ENCODE measurements at regions not wholly inside any gene's neighbourhood (a gene's known extent, or its start where the extent isn't known, plus 50 kb on each side); places are given as distances from the start of the nearest gene placed in this dataset.

DNA sequence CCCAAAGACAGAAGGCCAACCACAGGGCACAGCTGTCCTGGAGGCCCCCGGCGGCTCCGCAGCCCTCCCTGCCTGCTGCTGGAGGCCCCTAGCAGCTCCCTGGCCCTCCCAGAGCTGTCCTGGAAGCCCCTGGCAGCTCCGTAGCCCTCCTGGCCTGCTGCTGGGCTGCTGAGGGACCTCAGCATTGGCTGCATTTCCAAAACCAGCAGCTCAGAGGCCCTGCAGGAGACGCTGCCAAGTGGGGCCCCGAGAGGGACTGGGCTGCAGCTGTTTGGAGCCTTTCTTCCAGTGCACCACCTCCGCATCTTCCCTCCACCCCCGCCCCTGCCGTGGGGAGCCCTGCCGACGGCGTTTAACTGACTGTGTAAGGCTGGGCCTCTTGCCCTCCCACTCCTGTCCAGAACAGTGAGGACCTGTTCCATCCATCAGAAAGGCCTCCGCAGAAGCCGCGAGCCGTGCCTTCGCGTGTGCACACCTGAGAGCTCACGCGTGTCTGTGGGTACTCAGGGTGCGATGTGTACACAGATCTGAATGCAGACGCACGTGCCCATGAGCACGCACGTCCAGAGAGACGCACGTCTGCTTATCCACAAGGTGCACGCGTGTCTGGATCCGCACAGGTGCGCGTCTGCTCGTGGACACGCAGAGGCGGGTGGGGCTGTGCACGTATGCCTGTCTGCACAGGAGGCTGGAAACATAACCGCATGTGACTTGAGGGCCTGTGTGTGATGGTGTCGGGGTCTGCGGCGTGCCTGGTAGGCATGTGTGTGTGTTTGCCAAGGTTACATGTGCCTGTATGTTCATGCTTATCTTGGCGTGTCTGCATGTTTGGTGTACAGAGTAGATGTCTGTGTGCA is 57.0 kb upstream of the FBRSL1 start:
- H2AFZ ChIP-seq (ENCODE audit: low read depth) = no peak overlapping the region
- TF ChIP-seq RAD21 (IDR thresholded peaks at IDR 0.05; ENCODE audit: low read length) (no peak), FOXM1 (IDR thresholded peaks at IDR 0.05; ENCODE audit: low read depth) (no peak), RCOR1 (IDR thresholded peaks at IDR 0.05; ENCODE audit: low read length) (no peak), MAX (IDR thresholded peaks at IDR 0.05; ENCODE audit: low read depth) (no peak), GATA2 (CRISPR knock-in tag; IDR thresholded peaks at IDR 0.05) (no peak), POLR2AphosphoS5 (IDR thresholded peaks at IDR 0.05; ENCODE audit: low read depth, low read length) (no peak), NFIC (IDR thresholded peaks at IDR 0.05; ENCODE audit: borderline replicate concordance) (no peak)
- TF ChIP-seq, protein P1, sequence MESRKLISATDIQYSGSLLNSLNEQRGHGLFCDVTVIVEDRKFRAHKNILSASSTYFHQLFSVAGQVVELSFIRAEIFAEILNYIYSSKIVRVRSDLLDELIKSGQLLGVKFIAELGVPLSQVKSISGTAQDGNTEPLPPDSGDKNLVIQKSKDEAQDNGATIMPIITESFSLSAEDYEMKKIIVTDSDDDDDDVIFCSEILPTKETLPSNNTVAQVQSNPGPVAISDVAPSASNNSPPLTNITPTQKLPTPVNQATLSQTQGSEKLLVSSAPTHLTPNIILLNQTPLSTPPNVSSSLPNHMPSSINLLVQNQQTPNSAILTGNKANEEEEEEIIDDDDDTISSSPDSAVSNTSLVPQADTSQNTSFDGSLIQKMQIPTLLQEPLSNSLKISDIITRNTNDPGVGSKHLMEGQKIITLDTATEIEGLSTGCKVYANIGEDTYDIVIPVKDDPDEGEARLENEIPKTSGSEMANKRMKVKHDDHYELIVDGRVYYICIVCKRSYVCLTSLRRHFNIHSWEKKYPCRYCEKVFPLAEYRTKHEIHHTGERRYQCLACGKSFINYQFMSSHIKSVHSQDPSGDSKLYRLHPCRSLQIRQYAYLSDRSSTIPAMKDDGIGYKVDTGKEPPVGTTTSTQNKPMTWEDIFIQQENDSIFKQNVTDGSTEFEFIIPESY (IDR thresholded peaks at IDR 0.05; ENCODE audit: borderline replicate concordance, low read depth) = no peak
- no peak for DNase-seq
- H3K27ac ChIP-seq (ENCODE audit: low read depth in 2 of 2, low read length in 1 of 2) = no peak overlapping the region
- no peak overlapping the region for H3K4me3 ChIP-seq (ENCODE audit: low read depth in 2 of 2, low read length in 1 of 2)
- no peaks in the 10 kb centered on the region for H4K20me1 ChIP-seq (ENCODE audit: insufficient read depth)
- peaks cover 16% of the 10 kb centered on the region for H3K27me3 ChIP-seq (ENCODE audit: insufficient read depth)
- no peaks in the 10 kb centered on the region for H3K79me2 ChIP-seq (ENCODE audit: insufficient read depth)
- H3K36me3 ChIP-seq (replicated peaks in 1 of 2; ENCODE audit: control insufficient read depth in 1 of 2, insufficient read depth in 2 of 2, low read length in 1 of 2) = no peaks in the 10 kb centered on the region
- H3K9me2 ChIP-seq = no peaks in the 10 kb centered on the region
- WGBS (ENCODE audit: low lambda C conversion rate) = 85% methylated on average over 29 of the region's 41 CpGs
- no peaks in the 10 kb centered on the region for H3F3A ChIP-seq (replicated peaks; ENCODE audit: insufficient read depth)
- H3K9me3 ChIP-seq = no peaks in the 10 kb centered on the region
- H3K9ac ChIP-seq = no peak overlapping the region
- CTCF ChIA-PET = interaction anchor here (3.6 kb wide), 1 partner anchor 18 kb away, joined by 20 read pairs; no protein-coding TSS in a partner anchor
- peaks cover 0 to 9% of the 10 kb centered on the region in 2 experiments; a peak in 1 of 4 replicates for H3K4me1 ChIP-seq (ENCODE audit: control insufficient read depth in 1 of 2, insufficient read depth in 2 of 2, low read depth in 1 of 2, low read length in 1 of 2)
- no peak overlapping the region for H3K4me2 ChIP-seq
- POLR2A ChIA-PET = no interaction called here

- Histone ChIP-seq H3K4me1 (ENCODE audit: control insufficient read depth in 1 of 2, insufficient read depth in 2 of 2, low read depth in 1 of 2, low read length in 1 of 2) (peaks cover 0 to 9% of the 10 kb centered on the region in 2 experiments; a peak in 1 of 4 replicates), H3K9me2 (no peaks in the 10 kb centered on the region), H3K4me3 (ENCODE audit: low read depth in 2 of 2, low read length in 1 of 2) (no peak overlapping the region), H3F3A (replicated peaks; ENCODE audit: insufficient read depth) (no peaks in the 10 kb centered on the region), H2AFZ (ENCODE audit: low read depth) (no peak overlapping the region), H3K9ac (no peak overlapping the region), H3K27ac (ENCODE audit: low read depth in 2 of 2, low read length in 1 of 2) (no peak overlapping the region), H3K27me3 (ENCODE audit: insufficient read depth) (peaks cover 14% of the 10 kb centered on the region), H3K9me3 (no peaks in the 10 kb centered on the region), H4K20me1 (ENCODE audit: insufficient read depth) (no peaks in the 10 kb centered on the region), H3K4me2 (no peak overlapping the region), H3K79me2 (ENCODE audit: insufficient read depth) (no peaks in the 10 kb centered on the region), H3K36me3 (replicated peaks in 1 of 2; ENCODE audit: control insufficient read depth in 1 of 2, insufficient read depth in 2 of 2, low read length in 1 of 2) (no peaks in the 10 kb centered on the region)
- no peak for DNase-seq
- 68% methylated on average over 18 of the region's 18 CpGs for WGBS (ENCODE audit: low lambda C conversion rate)
- ChIA-PET POLR2A (no interaction called here), CTCF (interaction anchor here (0.5 to 3.6 kb wide), 2 partner anchors 18 to 130 kb away, joined by 3 to 20 read pairs; no protein-coding TSS in a partner anchor)
- TF ChIP-seq NRF1 (IDR thresholded peaks at IDR 0.05; ENCODE audit: low read depth, low read length) (no peak), RFX5 (IDR thresholded peaks at IDR 0.05; ENCODE audit: low read length) (no peak), GATA2 (CRISPR knock-in tag; IDR thresholded peaks at IDR 0.05) (no peak), CHD2 (IDR thresholded peaks at IDR 0.05; ENCODE audit: low read length, partially characterized antibody) (no peak), EP300 (IDR thresholded peaks at IDR 0.05; ENCODE audit: borderline replicate concordance in 1 of 2, low read depth in 1 of 2, low read length in 1 of 2) (no peak), REST (IDR thresholded peaks at IDR 0.05; ENCODE audit: low read depth, low read length) (no peak), RAD21 (IDR thresholded peaks at IDR 0.05; ENCODE audit: low read length) (no peak), TEAD4 (IDR thresholded peaks at IDR 0.05; ENCODE audit: borderline replicate concordance, insufficient read depth) (no peak), RXRA (IDR thresholded peaks at IDR 0.05; ENCODE audit: borderline replicate concordance, low read depth) (no peak), MEF2A (IDR thresholded peaks at IDR 0.05; ENCODE audit: borderline replicate concordance, low read depth) (no peak), SMC3 (IDR thresholded peaks at IDR 0.05; ENCODE audit: low read depth, low read length) (no peak), FOSL2 (IDR thresholded peaks at IDR 0.05; ENCODE audit: borderline replicate concordance, low read depth) (no peak), YY1 (IDR thresholded peaks at IDR 0.05; ENCODE audit: low read depth) (no peak), GABPA (IDR thresholded peaks at IDR 0.05; ENCODE audit: low read depth) (no peak), USF1 (IDR thresholded peaks at IDR 0.05; ENCODE audit: borderline replicate concordance, low read depth) (no peak), NFIC (IDR thresholded peaks at IDR 0.05; ENCODE audit: borderline replicate concordance) (no peak)
Measured at GRCh38 chr12:132432126-132432705, 57.7 kb upstream of the FBRSL1 start.
